ENCODE measurements at regions not wholly inside any gene's neighbourhood (a gene's known extent, or its start where the extent isn't known, plus 50 kb on each side); places are given as distances from the start of the nearest gene placed in this dataset.

DNA sequence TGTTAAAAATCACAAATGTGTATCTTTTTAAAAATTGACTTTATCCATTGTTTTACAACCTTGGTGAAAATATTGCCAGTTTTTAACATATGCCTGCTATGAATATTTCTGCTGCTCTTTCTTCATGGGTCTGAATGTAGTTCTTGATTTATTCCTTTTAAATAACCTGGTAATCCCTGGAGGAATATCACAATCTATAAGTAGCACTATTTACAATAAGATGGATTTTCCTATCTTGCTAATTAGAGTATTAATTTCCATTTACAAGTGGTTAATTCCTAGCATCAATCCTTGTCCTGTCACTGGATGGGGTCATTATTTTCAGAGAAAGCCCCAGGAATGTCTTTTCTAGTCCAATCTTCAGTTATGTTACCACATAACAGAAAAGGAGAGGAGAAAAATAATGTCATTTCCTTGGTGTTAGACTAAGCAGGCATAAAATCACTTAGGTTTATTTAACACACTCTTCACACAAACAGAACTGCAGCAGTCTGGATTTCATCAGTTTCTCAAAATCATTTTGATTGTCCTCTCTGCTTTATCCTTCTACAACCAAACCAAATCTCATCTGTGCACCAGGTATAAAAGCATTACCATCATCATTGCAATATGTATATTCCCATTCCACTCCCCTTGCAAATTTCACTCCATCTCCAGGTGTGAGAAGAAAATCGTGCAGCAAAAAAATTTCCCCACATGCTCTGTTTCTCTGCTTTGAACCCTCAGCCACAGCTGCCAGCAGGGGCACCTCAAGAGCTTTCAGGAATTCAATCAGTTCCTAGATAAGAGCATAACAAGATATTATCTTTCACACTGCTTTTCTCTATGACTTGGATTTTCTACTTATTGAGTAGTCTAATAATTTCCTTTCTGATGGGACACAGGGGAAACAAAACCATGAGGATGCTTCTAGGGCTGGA, 204.1 kb downstream of the SEC61B start:
- 0% methylated on average over 1 of the region's 1 CpG for WGBS (ENCODE audit: insufficient coverage, low coverage, missing lambda C conversion rate)
- no TSS peak for BruUV-seq (replicated peaks)
- no peak for DNase-seq (ENCODE audit: extremely low read depth in 1 of 4, low spot score in 3 of 4)
- CTCF ChIA-PET (ENCODE audit: low intra/inter-chr PET ratio) = no interaction called here
- H3K4me1 ChIP-seq (replicated peaks in 1 of 2; ENCODE audit: control insufficient read depth in 2 of 2, insufficient read depth in 2 of 2, low read length in 2 of 2) = no peaks in the 10 kb centered on the region
- peaks cover 3 to 4% of the 10 kb centered on the region in 2 experiments; a peak in 1 of 5 replicates for H3K27me3 ChIP-seq (ENCODE audit: control insufficient read depth in 2 of 2, insufficient read depth in 2 of 2, low read length in 2 of 2)
- no peak for ATAC-seq
- no peaks in the 10 kb centered on the region for H3K9me3 ChIP-seq (replicated peaks; ENCODE audit: control insufficient read depth, insufficient read depth, low read depth, low read length)
- no peak overlapping the region for H3K27ac ChIP-seq (ENCODE audit: extremely low read depth, low read depth, low read length)
- no peaks in the 10 kb centered on the region for H4K20me1 ChIP-seq (replicated peaks; ENCODE audit: control insufficient read depth, insufficient read depth, low read length)
- no peak overlapping the region for H2AFZ ChIP-seq (ENCODE audit: low read depth, low read length)
- no peaks in the 10 kb centered on the region for H3K36me3 ChIP-seq (ENCODE audit: control insufficient read depth, insufficient read depth, low read length)
- in situ Hi-C loops (cut with MboI) (no loop called here), intact Hi-C loops (cut with micrococcal nuclease) (no loop called here)
- no peak overlapping the region for H3K4me3 ChIP-seq
- no peak for FAIRE-seq
- no peak overlapping the region for H3K9ac ChIP-seq (ENCODE audit: insufficient read depth in 1 of 2, low read depth in 2 of 2, low read length in 2 of 2)
- POLR2A ChIA-PET = no interaction called here
- no peak overlapping the region for H3K4me2 ChIP-seq (ENCODE audit: insufficient read depth, low read length)
- no peaks in the 10 kb centered on the region for H3K79me2 ChIP-seq (ENCODE audit: control insufficient read depth, insufficient read depth, low read length)
- no peaks in the 10 kb centered on the region for H3K9me1 ChIP-seq (ENCODE audit: control insufficient read depth, insufficient read depth, low read length)
- TF ChIP-seq, protein P1, sequence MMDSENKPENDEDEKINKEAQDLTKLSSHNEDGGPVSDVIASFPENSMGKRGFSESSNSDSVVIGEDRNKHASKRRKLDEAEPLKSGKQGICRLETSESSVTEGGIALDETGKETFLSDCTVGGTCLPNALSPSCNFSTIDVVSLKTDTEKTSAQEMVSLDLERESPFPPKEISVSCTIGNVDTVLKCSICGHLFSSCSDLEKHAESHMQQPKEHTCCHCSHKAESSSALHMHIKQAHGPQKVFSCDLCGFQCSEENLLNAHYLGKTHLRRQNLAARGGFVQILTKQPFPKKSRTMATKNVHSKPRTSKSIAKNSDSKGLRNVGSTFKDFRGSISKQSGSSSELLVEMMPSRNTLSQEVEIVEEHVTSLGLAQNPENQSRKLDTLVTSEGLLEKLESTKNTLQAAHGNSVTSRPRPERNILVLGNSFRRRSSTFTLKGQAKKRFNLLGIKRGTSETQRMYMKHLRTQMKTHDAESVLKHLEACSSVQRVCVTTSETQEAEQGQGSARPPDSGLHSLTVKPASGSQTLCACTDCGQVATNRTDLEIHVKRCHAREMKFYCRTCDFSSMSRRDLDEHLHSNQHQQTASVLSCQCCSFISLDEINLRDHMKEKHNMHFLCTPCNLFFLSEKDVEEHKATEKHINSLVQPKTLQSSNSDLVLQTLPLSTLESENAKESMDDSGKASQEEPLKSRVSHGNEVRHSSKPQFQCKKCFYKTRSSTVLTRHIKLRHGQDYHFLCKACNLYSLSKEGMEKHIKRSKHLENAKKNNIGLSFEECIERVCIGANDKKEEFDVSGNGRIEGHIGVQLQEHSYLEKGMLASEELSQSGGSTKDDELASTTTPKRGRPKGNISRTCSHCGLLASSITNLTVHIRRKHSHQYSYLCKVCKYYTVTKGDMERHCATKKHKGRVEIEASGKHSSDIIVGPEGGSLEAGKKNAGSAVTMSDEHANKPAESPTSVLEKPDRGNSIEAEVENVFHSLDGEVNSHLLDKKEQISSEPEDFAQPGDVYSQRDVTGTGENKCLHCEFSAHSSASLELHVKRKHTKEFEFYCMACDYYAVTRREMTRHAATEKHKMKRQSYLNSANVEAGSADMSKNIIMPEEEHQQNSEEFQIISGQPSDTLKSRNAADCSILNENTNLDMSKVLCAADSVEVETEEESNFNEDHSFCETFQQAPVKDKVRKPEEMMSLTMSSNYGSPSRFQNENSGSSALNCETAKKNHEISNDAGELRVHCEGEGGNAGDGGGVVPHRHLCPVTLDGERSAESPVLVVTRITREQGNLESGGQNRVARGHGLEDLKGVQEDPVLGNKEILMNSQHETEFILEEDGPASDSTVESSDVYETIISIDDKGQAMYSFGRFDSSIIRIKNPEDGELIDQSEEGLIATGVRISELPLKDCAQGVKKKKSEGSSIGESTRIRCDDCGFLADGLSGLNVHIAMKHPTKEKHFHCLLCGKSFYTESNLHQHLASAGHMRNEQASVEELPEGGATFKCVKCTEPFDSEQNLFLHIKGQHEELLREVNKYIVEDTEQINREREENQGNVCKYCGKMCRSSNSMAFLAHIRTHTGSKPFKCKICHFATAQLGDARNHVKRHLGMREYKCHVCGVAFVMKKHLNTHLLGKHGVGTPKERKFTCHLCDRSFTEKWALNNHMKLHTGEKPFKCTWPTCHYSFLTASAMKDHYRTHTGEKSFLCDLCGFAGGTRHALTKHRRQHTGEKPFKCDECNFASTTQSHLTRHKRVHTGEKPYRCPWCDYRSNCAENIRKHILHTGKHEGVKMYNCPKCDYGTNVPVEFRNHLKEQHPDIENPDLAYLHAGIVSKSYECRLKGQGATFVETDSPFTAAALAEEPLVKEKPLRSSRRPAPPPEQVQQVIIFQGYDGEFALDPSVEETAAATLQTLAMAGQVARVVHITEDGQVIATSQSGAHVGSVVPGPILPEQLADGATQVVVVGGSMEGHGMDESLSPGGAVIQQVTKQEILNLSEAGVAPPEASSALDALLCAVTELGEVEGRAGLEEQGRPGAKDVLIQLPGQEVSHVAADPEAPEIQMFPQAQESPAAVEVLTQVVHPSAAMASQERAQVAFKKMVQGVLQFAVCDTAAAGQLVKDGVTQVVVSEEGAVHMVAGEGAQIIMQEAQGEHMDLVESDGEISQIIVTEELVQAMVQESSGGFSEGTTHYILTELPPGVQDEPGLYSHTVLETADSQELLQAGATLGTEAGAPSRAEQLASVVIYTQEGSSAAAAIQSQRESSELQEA (IDR thresholded peaks at IDR 0.05; ENCODE audit: low read depth) = no peak
- TF ChIP-seq, protein P2, sequence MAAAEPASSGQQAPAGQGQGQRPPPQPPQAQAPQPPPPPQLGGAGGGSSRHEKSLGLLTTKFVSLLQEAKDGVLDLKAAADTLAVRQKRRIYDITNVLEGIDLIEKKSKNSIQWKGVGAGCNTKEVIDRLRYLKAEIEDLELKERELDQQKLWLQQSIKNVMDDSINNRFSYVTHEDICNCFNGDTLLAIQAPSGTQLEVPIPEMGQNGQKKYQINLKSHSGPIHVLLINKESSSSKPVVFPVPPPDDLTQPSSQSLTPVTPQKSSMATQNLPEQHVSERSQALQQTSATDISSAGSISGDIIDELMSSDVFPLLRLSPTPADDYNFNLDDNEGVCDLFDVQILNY (CRISPR knock-in tag; IDR thresholded peaks at IDR 0.05) = no peak
- TF ChIP-seq PHTF2 (CRISPR knock-in tag; IDR thresholded peaks at IDR 0.05) (no peak), NR2C2 (CRISPR knock-in tag; IDR thresholded peaks at IDR 0.05) (no peak), NR2C2 (tag; IDR thresholded peaks at IDR 0.05) (no peak), NCOA1 (IDR thresholded peaks at IDR 0.05; ENCODE audit: low read depth) (no peak), NBN (IDR thresholded peaks at IDR 0.05; ENCODE audit: low read depth) (no peak)
- TF ChIP-seq, protein P3, sequence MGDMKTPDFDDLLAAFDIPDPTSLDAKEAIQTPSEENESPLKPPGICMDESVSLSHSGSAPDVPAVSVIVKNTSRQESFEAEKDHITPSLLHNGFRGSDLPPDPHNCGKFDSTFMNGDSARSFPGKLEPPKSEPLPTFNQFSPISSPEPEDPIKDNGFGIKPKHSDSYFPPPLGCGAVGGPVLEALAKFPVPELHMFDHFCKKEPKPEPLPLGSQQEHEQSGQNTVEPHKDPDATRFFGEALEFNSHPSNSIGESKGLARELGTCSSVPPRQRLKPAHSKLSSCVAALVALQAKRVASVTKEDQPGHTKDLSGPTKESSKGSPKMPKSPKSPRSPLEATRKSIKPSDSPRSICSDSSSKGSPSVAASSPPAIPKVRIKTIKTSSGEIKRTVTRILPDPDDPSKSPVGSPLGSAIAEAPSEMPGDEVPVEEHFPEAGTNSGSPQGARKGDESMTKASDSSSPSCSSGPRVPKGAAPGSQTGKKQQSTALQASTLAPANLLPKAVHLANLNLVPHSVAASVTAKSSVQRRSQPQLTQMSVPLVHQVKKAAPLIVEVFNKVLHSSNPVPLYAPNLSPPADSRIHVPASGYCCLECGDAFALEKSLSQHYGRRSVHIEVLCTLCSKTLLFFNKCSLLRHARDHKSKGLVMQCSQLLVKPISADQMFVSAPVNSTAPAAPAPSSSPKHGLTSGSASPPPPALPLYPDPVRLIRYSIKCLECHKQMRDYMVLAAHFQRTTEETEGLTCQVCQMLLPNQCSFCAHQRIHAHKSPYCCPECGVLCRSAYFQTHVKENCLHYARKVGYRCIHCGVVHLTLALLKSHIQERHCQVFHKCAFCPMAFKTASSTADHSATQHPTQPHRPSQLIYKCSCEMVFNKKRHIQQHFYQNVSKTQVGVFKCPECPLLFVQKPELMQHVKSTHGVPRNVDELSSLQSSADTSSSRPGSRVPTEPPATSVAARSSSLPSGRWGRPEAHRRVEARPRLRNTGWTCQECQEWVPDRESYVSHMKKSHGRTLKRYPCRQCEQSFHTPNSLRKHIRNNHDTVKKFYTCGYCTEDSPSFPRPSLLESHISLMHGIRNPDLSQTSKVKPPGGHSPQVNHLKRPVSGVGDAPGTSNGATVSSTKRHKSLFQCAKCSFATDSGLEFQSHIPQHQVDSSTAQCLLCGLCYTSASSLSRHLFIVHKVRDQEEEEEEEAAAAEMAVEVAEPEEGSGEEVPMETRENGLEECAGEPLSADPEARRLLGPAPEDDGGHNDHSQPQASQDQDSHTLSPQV (IDR thresholded peaks at IDR 0.05) = no peak
